Activated CD8-positive, alpha-beta memory T cell treated with anti-CD3 and anti-CD28 coated beads, Interleukin-2, amount 10 ng/mL, durations not matched to agents 7 days and 5 days (primary cell): ENCODE measurements at regions not wholly inside any gene's neighbourhood (a gene's known extent, or its start where the extent isn't known, plus 50 kb on each side); places are given as distances from the start of the nearest gene placed in this dataset.

Experiments
- ATAC-seq: fragments of 150-1000 bp; cut with Tn5 transposase; one replicate; pipeline ENCODE4 v1.10.0; 2021; ENCODE audit warnings: moderate library complexity
- CTCF ChIA-PET: fragments of 350-600 bp; sonication (Branson Sonifier 250); formaldehyde crosslinking; loops from one replicate; lab custom pipeline; 2021; ENCODE audit warnings: antibody characterized with exemption; lab: Charles Lee
- DNase-seq: peaks from one replicate; pipeline ENCODE4 v3.0.0-alpha.2; 2020
- H3K27ac Mint-ChIP-seq: one replicate; pipeline ENCODE4 v1.8.0; 2021; ENCODE audit warnings: mild to moderate bottlenecking, mixed read lengths
- H3K27me3 Mint-ChIP-seq: one replicate; pipeline ENCODE4 v1.8.0; 2021; ENCODE audit warnings: mixed read lengths
- H3K36me3 Mint-ChIP-seq: one replicate; pipeline ENCODE4 v1.8.0; 2021; ENCODE audit warnings: mild to moderate bottlenecking, mixed read lengths
- H3K4me1 Mint-ChIP-seq: one replicate; pipeline ENCODE4 v1.8.0; 2021; ENCODE audit warnings: mixed read lengths
- H3K4me3 Mint-ChIP-seq: one replicate; pipeline ENCODE4 v1.8.0; 2021; ENCODE audit warnings: mild to moderate bottlenecking, moderate library complexity, mixed read lengths
- H3K9me3 Mint-ChIP-seq: one replicate; pipeline ENCODE4 v1.8.0; 2022; ENCODE audit warnings: low read depth, mixed read lengths

DNA sequence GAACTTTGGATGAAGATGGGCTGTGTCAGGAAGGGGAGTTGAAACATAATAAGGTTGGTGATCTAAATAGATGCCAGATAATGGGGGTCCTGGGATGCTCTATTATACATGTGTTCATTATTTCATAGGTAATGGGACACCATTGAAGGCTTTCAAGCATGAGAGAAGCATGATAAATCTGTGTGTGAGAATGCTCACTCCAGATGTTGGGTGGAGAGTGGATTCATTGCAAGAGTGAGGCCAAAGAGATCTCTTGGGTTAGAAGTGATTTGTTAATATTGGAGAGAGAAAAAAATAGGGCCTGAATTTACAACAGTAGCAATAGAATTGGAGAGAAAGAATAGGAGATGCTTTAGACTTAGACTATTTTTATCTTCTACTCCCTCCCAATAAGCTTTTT lies 321.3 kb downstream of the SAMD5 start:
- no peaks in the 10 kb centered on the region for H3K27me3 Mint-ChIP-seq
- H3K4me3 Mint-ChIP-seq: no peak overlapping the region
- CTCF ChIA-PET: no interaction called here
- DNase-seq: no peak
- no peak for ATAC-seq
- no peak overlapping the region for H3K27ac Mint-ChIP-seq
- H3K36me3 Mint-ChIP-seq: no peaks in the 10 kb centered on the region
- no peaks in the 10 kb centered on the region for H3K9me3 Mint-ChIP-seq
- H3K4me1 Mint-ChIP-seq: no peaks in the 10 kb centered on the region

DNA sequence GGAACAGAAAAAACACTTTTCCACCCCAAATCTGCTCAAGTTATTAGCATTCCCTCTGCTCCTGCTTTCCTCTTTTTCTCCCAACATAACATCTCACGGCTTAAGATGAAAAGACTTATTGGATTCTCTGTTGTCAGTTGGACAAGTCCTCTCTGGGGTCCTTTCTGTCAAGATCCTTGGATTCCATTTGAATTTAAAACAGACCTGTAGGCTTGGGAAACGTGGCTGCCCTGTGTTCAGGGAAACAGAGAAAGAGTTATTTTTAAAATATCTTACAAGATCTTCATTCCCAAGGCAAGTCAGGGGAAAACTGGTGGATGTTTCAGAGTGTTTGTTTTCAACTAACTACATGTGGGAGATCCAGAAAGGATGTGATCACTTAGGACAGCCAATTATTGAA lies 322.9 kb downstream of the SAMD5 start:
- CTCF ChIA-PET: no interaction called here
- Mint-ChIP-seq H3K27me3 (no peaks in the 10 kb centered on the region), H3K9me3 (no peaks in the 10 kb centered on the region), H3K27ac (no peak overlapping the region), H3K4me3 (no peak overlapping the region), H3K4me1 (no peaks in the 10 kb centered on the region), H3K36me3 (no peaks in the 10 kb centered on the region)
- DNase-seq: no peak
- ATAC-seq: no peak

DNA sequence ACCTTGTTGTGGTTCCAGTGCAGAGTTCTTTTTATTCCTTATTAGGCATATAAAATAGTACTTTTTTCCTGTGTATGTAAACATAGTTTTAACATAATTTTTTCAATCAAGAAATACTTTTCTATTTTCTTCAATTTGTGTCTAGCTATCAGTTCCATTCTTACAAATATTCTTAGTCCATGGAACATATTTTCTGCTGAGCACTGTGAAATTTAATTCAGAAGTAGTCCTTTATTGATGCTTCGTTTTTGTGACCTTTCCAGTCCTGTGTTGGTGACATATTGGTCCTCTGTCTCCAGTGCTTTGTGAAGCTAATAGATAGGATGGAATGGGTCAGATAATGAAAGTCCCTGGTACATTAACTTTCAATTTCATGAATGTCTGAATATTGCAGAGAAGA lies 325.1 kb downstream of the SAMD5 start:
- DNase-seq (no peak), ATAC-seq (no peak)
- Mint-ChIP-seq H3K27ac (no peak overlapping the region), H3K9me3 (no peaks in the 10 kb centered on the region), H3K4me1 (no peaks in the 10 kb centered on the region), H3K4me3 (no peak overlapping the region), H3K36me3 (no peaks in the 10 kb centered on the region), H3K27me3 (no peaks in the 10 kb centered on the region)
- CTCF ChIA-PET: no interaction called here

DNA sequence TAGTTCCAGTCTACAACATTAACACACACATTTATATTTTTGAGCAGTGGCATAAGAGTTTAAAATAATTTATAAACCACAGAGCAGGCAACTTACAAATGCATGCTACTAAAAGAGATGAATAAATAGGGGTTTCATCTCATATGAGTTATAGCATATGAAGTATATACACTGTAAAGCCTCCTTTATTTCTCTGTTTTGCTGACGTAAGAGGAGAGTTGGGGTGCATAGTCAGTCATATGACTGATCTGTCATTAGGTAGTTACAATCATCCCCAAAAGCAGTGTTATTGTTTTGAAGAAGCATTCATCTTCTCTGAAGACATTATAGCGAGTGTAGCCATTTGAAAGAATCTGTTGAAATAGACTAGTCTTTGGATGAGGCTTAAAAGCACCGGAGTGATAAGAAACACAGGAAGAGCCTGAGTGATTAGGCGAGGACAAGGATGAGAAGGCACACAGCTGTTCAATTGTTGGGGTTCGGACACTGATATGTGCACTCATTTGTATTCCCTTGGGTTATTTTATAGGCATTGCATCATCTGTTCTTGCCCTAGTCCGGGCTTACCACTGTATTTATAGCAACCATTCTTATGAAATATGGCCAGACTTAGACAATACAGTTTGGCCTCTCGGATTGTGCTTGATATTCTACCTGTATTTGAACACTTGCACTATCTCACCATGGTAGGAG lies 325.7 kb downstream of the SAMD5 start:
- no peak overlapping the region for H3K4me3 Mint-ChIP-seq
- H3K9me3 Mint-ChIP-seq: no peaks in the 10 kb centered on the region
- no peak overlapping the region for H3K27ac Mint-ChIP-seq
- no peaks in the 10 kb centered on the region for H3K4me1 Mint-ChIP-seq
- H3K36me3 Mint-ChIP-seq: no peaks in the 10 kb centered on the region
- CTCF ChIA-PET: no interaction called here
- ATAC-seq (no peak), DNase-seq (no peak)
- no peaks in the 10 kb centered on the region for H3K27me3 Mint-ChIP-seq

DNA sequence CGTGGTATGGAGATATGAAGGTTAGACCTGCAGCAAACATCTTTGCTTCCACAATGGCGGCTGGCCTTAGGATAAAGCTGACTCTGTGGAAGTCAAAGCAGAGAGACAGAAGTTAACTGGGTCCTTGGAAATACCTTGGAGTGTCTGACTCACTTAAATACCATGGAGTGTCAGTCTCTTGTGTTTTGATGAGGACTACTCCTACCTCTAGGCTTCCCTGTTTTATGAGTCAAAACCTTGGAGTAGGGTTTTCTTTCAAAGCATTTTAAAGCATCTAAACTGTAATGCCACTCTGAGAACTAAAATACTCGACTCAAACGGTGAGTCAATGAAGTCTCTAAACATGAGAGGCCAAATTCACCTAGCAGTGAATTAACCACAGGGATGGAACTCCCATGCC lies 329.1 kb downstream of the SAMD5 start:
- H3K36me3 Mint-ChIP-seq: no peaks in the 10 kb centered on the region
- ATAC-seq (no peak), DNase-seq (no peak)
- no peaks in the 10 kb centered on the region for H3K9me3 Mint-ChIP-seq
- no peak overlapping the region for H3K27ac Mint-ChIP-seq
- CTCF ChIA-PET: no interaction called here
- H3K27me3 Mint-ChIP-seq: no peaks in the 10 kb centered on the region
- no peak overlapping the region for H3K4me3 Mint-ChIP-seq
- no peaks in the 10 kb centered on the region for H3K4me1 Mint-ChIP-seq

DNA sequence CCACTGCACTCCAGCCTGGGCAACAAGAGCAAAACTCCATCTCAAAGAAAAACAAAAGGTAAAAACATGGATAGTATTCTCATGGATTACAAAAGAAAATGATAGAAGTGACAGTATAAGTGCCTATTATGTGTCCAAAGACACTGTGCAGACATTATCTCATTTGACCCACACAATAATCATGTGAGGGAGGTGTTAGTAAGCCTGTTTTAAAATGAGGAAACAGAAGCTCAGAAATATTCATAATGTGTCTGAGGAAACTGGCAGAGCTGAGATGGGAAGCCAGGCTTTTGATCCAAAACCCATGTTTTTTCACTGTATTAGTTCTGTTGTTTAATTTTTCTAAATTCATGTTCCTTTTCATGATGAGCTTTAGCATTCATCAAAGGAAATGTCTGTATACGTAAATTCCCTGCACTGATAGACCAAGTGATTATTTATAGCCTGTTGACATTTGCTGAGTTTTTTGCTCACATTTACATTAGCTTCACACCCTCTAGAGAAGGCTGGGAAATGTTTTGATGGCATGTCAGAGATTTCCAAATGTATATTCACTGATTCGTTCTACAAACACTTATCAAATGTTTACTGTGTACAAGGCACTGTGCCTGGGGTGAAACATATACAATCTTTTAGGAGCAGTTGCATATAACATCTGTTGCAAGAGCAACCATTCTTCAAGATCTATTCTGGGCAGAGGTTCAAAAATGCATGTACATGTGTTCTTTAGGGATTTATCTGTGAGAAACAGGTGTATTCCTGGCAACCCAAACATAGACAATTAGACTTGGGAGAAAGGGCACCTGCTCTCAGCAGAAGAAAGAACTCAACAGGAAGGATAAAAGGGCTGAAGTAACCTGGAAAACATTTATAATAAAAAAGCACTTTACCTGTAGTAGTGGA lies 331.5 kb downstream of the SAMD5 start:
- CTCF ChIA-PET: no interaction called here

DNA sequence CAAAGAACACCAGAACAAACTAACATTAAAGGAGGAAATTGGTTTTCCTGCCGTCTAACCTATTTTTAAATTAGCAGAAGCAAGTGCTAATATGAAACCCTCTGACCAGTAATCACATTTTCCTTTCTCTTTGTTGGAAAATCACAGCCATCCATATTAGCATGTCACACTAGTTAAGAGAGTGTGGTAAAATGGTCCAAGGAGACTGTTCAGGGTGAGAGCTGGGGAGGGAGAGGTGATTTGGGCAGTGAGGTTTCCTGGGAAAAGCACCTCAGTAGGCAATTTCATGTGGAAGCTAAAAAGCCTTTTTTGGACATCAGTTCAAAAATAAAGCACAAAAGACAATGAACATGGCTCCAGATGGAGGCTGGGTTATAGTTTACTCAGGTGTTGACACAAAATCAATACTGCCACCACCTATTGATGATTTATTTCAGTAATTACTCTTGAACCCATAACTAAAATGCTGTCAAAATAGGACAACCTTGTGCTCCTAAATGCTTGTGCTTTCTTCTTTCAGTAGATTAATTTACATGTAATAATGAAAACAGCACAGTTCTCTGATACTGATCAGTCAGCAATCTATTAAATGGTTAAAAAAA lies 333.2 kb downstream of the SAMD5 start:
- Mint-ChIP-seq H3K36me3 (no peaks in the 10 kb centered on the region), H3K27ac (no peak overlapping the region), H3K4me3 (no peak overlapping the region), H3K9me3 (no peaks in the 10 kb centered on the region), H3K27me3 (no peaks in the 10 kb centered on the region), H3K4me1 (no peaks in the 10 kb centered on the region)
- CTCF ChIA-PET: no interaction called here
- DNase-seq: no peak
- ATAC-seq: no peak

More for the DNA sequence above, 331.5 kb downstream of the SAMD5 start:
- H3K36me3 Mint-ChIP-seq: no peaks in the 10 kb centered on the region
- H3K9me3 Mint-ChIP-seq: no peaks in the 10 kb centered on the region
- ATAC-seq (no peak), DNase-seq (no peak)
- H3K4me3 Mint-ChIP-seq: no peak overlapping the region
- H3K27me3 Mint-ChIP-seq: no peaks in the 10 kb centered on the region
- no peak overlapping the region for H3K27ac Mint-ChIP-seq
- H3K4me1 Mint-ChIP-seq: no peaks in the 10 kb centered on the region

DNA sequence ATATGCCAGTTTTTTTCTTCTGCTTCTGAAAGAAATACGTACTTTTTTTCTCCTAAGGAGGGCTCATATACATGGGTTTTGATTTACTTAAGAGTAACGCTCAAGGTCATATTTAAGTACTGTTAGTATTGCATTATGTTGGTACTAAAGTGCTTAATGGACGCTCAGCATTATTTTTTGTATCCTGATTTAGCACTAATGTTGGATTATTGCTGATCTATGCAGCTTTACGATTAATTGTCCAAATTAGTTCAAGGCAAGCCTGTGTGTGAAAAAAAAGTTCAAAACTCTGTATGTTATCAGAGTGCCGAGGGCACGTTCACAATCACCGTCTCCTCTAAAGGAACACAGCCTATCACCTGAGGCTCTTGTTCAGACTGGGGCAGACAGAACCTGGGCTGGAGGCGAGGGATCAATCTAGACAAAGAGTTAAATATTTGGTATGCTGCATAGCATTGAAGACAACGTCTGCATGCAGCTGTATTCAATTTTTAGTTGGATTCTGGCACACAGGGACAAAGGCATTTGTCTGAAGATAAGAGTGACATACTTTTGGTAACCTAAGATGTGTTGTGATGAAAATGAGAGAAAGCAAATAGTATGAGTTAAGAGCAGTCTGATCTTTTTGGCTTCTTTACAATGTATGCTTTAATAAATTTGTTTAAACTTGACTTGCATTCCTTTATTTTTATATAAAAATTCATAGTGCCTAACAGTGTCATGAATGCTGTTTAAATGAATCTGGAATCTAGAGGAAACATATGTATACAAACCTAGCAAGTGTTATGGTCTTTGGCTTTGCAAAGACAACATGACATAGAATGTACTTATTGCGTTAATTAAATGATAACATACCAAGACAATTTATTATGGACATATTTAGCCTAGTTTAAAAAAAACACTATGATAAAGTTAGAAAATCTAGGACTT lies 341.2 kb downstream of the SAMD5 start:
- no peaks in the 10 kb centered on the region for H3K36me3 Mint-ChIP-seq
- H3K4me1 Mint-ChIP-seq: no peaks in the 10 kb centered on the region
- H3K9me3 Mint-ChIP-seq: no peaks in the 10 kb centered on the region
- DNase-seq (no peak), ATAC-seq (no peak)
- no peaks in the 10 kb centered on the region for H3K27me3 Mint-ChIP-seq
- no peak overlapping the region for H3K27ac Mint-ChIP-seq
- CTCF ChIA-PET: no interaction called here
- H3K4me3 Mint-ChIP-seq: no peak overlapping the region

DNA sequence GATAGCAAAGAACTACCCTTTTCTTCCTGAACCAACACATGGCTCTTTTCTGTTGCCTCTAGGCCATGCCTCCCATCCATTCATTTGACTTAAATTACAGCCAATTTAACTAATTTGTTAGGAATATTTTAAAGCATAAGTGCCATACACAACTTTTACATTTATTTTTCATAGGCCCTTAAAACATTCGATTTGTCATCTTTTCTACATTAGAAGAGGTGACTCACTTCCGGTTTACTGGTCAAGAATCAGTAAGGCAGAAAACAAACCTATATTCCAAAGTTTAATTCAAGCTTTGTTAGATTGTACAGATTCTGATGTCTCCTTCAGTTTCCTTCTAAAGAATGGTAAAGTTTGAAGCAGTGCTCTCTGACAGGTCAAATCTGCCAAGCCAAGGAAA lies 344.3 kb downstream of the SAMD5 start:
- Mint-ChIP-seq H3K4me3 (no peak overlapping the region), H3K36me3 (no peaks in the 10 kb centered on the region), H3K27ac (no peak overlapping the region), H3K9me3 (no peaks in the 10 kb centered on the region), H3K27me3 (no peaks in the 10 kb centered on the region), H3K4me1 (no peaks in the 10 kb centered on the region)
- no peak for ATAC-seq
- CTCF ChIA-PET: no interaction called here
- DNase-seq: no peak

DNA sequence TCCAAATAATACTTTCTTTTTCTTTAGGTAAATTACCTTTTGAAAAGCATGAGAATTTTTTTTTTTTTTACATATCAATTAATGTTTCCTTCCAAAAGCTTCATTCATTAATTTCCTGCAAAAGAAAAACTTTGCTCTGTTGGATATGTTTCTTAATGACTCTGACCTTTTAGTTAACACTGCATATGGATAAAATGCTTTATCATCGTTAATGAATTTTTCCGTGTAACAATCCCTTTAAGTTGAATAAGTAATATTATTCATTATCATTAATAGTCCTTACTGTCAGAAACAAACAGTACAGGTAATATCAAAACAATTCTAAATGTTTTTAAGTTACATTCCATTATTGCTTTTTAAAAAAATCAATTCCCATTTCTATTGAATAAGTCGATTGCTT lies 345.1 kb downstream of the SAMD5 start:
- no peaks in the 10 kb centered on the region for H3K27me3 Mint-ChIP-seq
- H3K9me3 Mint-ChIP-seq: no peaks in the 10 kb centered on the region
- no peaks in the 10 kb centered on the region for H3K4me1 Mint-ChIP-seq
- no peaks in the 10 kb centered on the region for H3K36me3 Mint-ChIP-seq
- ATAC-seq (no peak), DNase-seq (no peak)
- no peak overlapping the region for H3K4me3 Mint-ChIP-seq
- CTCF ChIA-PET: no interaction called here
- no peak overlapping the region for H3K27ac Mint-ChIP-seq

DNA sequence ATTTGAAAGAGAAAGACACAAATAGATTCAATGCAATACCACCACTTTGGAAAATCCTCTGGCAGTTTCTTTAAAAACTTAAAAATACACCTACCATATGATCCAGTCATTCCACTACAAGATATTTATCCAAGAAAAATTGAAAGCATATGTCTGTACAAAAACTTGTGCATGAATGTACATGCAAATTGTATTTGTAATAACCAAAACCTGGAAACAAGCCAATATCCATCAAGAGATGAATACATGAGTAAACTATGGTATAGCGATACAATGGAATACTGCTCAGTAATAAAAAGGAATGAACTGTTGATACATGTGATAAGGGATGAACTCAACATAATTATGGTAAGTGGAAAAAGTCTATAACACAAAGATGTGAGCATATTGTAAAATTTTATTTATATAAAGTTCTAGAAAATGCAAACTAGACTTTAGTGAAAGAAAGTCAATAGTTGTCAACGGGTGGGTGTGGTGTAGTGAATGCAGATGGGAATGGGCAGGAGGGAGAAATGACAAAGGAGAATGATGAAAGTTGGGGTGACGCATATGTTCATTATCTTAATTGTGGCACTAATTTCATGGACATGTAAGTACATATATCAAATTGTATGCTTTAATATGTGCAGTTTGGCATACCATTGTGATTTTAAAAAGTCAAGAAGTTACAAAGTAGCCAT lies 347.5 kb downstream of the SAMD5 start:
- no peak overlapping the region for H3K4me3 Mint-ChIP-seq
- H3K27ac Mint-ChIP-seq: no peak overlapping the region
- DNase-seq (no peak), ATAC-seq (no peak)
- H3K9me3 Mint-ChIP-seq: no peaks in the 10 kb centered on the region
- CTCF ChIA-PET: no interaction called here
- H3K27me3 Mint-ChIP-seq: no peaks in the 10 kb centered on the region
- no peaks in the 10 kb centered on the region for H3K36me3 Mint-ChIP-seq
- H3K4me1 Mint-ChIP-seq: no peaks in the 10 kb centered on the region

DNA sequence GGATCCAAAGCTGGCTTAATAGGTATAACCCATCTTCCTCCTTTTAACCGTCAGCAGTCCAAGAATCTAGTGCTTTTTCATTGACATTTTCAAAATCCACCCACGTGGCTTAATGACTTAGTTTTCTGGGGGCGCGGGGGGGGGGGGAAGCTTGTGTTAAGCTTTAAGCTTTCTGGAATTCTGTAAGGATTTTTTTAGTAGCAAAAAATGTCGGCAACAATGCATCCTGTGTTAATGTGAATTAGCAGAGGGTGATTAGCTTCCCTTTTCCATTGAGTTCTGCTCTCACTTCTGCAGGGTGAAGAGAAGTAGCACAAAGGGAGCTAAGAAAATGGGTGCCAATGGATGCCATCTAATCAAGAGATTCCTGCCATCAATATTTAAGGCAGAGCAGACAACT lies 348.2 kb downstream of the SAMD5 start:
- Mint-ChIP-seq H3K27ac (no peak overlapping the region), H3K9me3 (no peaks in the 10 kb centered on the region), H3K27me3 (no peaks in the 10 kb centered on the region), H3K4me3 (no peak overlapping the region), H3K4me1 (no peaks in the 10 kb centered on the region), H3K36me3 (no peaks in the 10 kb centered on the region)
- no peak for ATAC-seq
- CTCF ChIA-PET: no interaction called here
- no peak for DNase-seq

DNA sequence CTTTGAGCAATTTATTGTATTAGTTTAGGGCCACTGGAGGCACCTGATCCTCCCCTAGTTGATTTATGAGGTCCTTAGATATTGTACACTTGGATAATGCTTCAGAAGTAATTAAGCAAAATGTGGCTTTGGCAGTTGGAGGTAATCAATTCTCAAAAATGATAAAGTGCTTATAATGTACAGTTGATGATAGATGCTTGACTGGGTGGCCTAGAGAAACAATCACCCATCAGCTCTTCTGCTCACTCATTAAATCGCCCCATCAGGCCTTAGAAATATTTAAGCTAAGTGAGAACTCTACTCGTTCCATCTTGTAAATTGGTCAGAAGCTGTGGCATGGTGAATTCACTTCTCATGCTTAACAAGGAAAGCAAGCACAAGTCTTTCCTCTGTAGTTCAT lies 349.9 kb downstream of the SAMD5 start:
- ATAC-seq (no peak), DNase-seq (no peak)
- Mint-ChIP-seq H3K9me3 (no peaks in the 10 kb centered on the region), H3K36me3 (no peaks in the 10 kb centered on the region), H3K4me3 (no peak overlapping the region), H3K27ac (no peak overlapping the region), H3K27me3 (no peaks in the 10 kb centered on the region), H3K4me1 (no peaks in the 10 kb centered on the region)
- CTCF ChIA-PET: no interaction called here
